K562 (cell line): ENCODE measurements at regions not wholly inside any gene's neighbourhood (a gene's known extent, or its start where the extent isn't known, plus 50 kb on each side); places are given as distances from the start of the nearest gene placed in this dataset.

ENCODE experiments used
- CEBPG ChIP-seq, 3 experiments: fragments of 200-800 bp in 1 of 3; sonication (Bioruptor generic) in 1 of 3; sonication (generic) in 1 of 3; formaldehyde crosslinking in 1 of 3; IDR thresholded peaks in 2 of 3; conservative IDR thresholded peaks in 1 of 3; 2 replicates each; pipeline versions ENCODE4 v1.6.1 to v1.8.0; 2016 to 2022; ENCODE audit warnings: missing compliant biosample characterization in 2 of 3, missing genetic modification characterization in 2 of 3, mild to moderate bottlenecking in 1 of 3, missing genetic modification reagents in 1 of 3
- GATAD2A ChIP-seq: fragments of 450-650 bp; IDR thresholded peaks from 2 replicates; pipeline ENCODE4 v1.6.1; 2017
- HDAC8 ChIP-seq: fragments of 450-650 bp; IDR thresholded peaks from 2 replicates; pipeline ENCODE4 v1.6.1; 2016; ENCODE audit warnings: mild to moderate bottlenecking, missing genetic modification characterization, moderate library complexity, missing compliant biosample characterization
- HDGF ChIP-seq: fragments of 450-650 bp; IDR thresholded peaks from 2 replicates; pipeline ENCODE4 v1.6.1; 2016
- KLF1 ChIP-seq: fragments of 450-650 bp; IDR thresholded peaks from 2 replicates; pipeline ENCODE4 v1.6.1; 2016; ENCODE audit warnings: missing genetic modification characterization, missing compliant biosample characterization
- MEIS2 ChIP-seq: fragments of 450-650 bp; IDR thresholded peaks from 2 replicates; pipeline ENCODE4 v1.6.1; 2014; ENCODE audit warnings: mild to moderate bottlenecking; ENCODE audit not compliant: partially characterized antibody
- NR2C1 ChIP-seq, 2 experiments: fragments of 450-650 bp; IDR thresholded peaks; 2 replicates each; pipeline ENCODE4 v1.6.1; 2017; ENCODE audit warnings: mild to moderate bottlenecking in 2 of 2, antibody characterized with exemption in 1 of 2, inconsistent platforms in 1 of 2, missing compliant biosample characterization in 1 of 2, missing genetic modification characterization in 1 of 2
- NR2C2 ChIP-seq, 2 experiments: fragments of 200-800 bp in 1 of 2; sonication (Bioruptor generic) in 1 of 2; sonication (generic) in 1 of 2; formaldehyde crosslinking in 1 of 2; IDR thresholded peaks; 2 replicates each; pipeline versions ENCODE4 v1.6.1 to v1.8.0; 2016 to 2022; ENCODE audit warnings: mild to moderate bottlenecking in 1 of 2, missing compliant biosample characterization in 1 of 2, missing genetic modification characterization in 1 of 2, missing genetic modification reagents in 1 of 2
- POLR2AphosphoS5 ChIP-seq: IDR thresholded peaks from 2 replicates; pipeline ENCODE4 v1.6.1; 2011; ENCODE audit warnings: mild to moderate bottlenecking, low read depth, low read length, moderate library complexity; ENCODE audit not compliant: control insufficient read depth, insufficient read depth
- POLR2G ChIP-seq: fragments of 200-400 bp; formaldehyde crosslinking; IDR thresholded peaks from 2 replicates; pipeline ENCODE4 v1.6.1; 2017; ENCODE audit warnings: low read depth, mild to moderate bottlenecking, antibody characterized with exemption, low read length, moderate library complexity
- PRMT5 ChIP-seq: sonication (generic); formaldehyde crosslinking; IDR thresholded peaks from 2 replicates; pipeline ENCODE4 v1.5.0; 2020; ENCODE audit warnings: missing genetic modification reagents
- TRIM24 ChIP-seq, 2 experiments: fragments of 450-650 bp; IDR thresholded peaks; 2 replicates each; pipeline ENCODE4 v1.6.1; 2016
- ZNF134 ChIP-seq: fragments of 250-450 bp; sonication (Bioruptor Pico); conservative IDR thresholded peaks from 2 replicates; pipeline ENCODE4 v1.4.0; 2020
- ZNF197 ChIP-seq: fragments of 200-800 bp; sonication (Bioruptor generic); IDR thresholded peaks from 2 replicates; pipeline ENCODE4 v1.6.1; 2016; ENCODE audit warnings: low read depth, missing genetic modification characterization, missing compliant biosample characterization
- ZNF282 ChIP-seq: sonication (generic); formaldehyde crosslinking; IDR thresholded peaks from 2 replicates; pipeline ENCODE4 v1.8.1; 2023; ENCODE audit warnings: missing genetic modification reagents
- ZNF507 ChIP-seq: conservative IDR thresholded peaks from 2 replicates; pipeline ENCODE4 v1.6.1; 2017; ENCODE audit warnings: missing genetic modification characterization, missing compliant biosample characterization
- ZNF583 ChIP-seq: fragments of 250-450 bp; sonication (Bioruptor Pico); IDR thresholded peaks from 2 replicates; pipeline ENCODE4 v1.4.0; 2020
- ZNF589 ChIP-seq: fragments of 200-800 bp; sonication (Bioruptor generic); IDR thresholded peaks from 2 replicates; pipeline ENCODE4 v1.6.1; 2016; ENCODE audit warnings: low read depth, missing genetic modification characterization, missing compliant biosample characterization
- ZNF717 ChIP-seq: fragments of 250-450 bp; sonication (Bioruptor Pico); IDR thresholded peaks from 2 replicates; pipeline ENCODE4 v1.5.0; 2021
- ZNF766 ChIP-seq: fragments of 200-800 bp; sonication (Bioruptor generic); conservative IDR thresholded peaks from 2 replicates; pipeline ENCODE4 v1.6.1; 2016; ENCODE audit warnings: missing genetic modification characterization, missing compliant biosample characterization
- TF ChIP-seq, protein P1 (sequence below): fragments of 450-650 bp; formaldehyde crosslinking; IDR thresholded peaks from 2 replicates; pipeline ENCODE4 v1.4.0; 2020; ENCODE audit warnings: mild to moderate bottlenecking
- TF ChIP-seq, protein P2 (sequence below): fragments of 450-650 bp; IDR thresholded peaks from 2 replicates; pipeline ENCODE4 v1.6.1; 2016; ENCODE audit warnings: missing biosample characterization, missing genetic modification characterization
- TF ChIP-seq, protein P3 (sequence below): IDR thresholded peaks from 3 replicates; pipeline ENCODE4 v1.6.1; 2011; ENCODE audit warnings: borderline replicate concordance, mild to moderate bottlenecking; ENCODE audit not compliant: insufficient read length, insufficient read depth

DNA sequence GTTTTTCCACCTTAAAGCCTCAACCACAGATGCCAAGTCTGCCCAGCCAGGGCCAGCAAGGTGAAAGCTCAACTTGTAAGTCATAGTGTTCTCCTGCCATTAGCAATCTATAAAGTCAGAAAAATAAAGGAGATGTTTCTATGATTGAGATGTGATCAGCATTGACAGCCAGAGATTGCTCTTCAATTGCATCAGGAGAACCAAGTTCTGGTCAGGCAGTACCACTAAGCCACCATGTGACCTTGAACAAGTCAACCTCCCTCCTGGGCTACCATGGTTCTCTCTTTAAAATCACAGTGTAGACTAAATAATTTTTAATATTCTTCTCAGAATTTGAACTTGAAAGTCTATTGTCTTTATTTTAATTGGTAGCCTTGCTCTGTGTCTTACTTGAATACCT, 220.3 kb upstream of the HES1 start (continued):
- TF ChIP-seq POLR2AphosphoS5 (no peak), ZNF197 (CRISPR knock-in tag) (no peak; the same call in 1 of the 2 replicates), PRMT5 (no peak), CEBPG (CRISPR knock-in tag; IDR thresholded peaks at IDR 0.05) (peak; percentile 85), CEBPG (tag; conservative IDR thresholded peaks at IDR 0.05 in 1 of 2, IDR thresholded peaks at IDR 0.05 in 1 of 2) (peak; percentile 8 to 93; a peak in 2 of 4 replicates), ZNF134 (CRISPR knock-in tag) (0 out of 2 replicates have a peak, but pooled peaks have one; percentile 14), MEIS2 (peak; percentile 52), ZNF589 (CRISPR knock-in tag) (peak; percentile 94), ZNF717 (CRISPR knock-in tag) (no peak), NR2C2 (CRISPR knock-in tag; IDR thresholded peaks at IDR 0.05) (no peak), NR2C2 (tag; IDR thresholded peaks at IDR 0.05) (peak; percentile 55; the same call in 1 of the 2 replicates), TRIM24 (IDR thresholded peaks at IDR 0.05) (peak; percentile 16 to 66; a peak in 2 of 4 replicates), ZNF583 (peak; percentile 71; the same call in 1 of the 2 replicates), GATAD2A (no peak), ZNF766 (CRISPR knock-in tag) (0 out of 2 replicates have a peak, but pooled peaks have one; percentile 35), HDAC8 (tag) (peak; percentile 65; the same call in 1 of the 2 replicates), ZNF282 (no peak), KLF1 (tag) (no peak), NR2C1 (IDR thresholded peaks at IDR 0.05) (no peak), NR2C1 (tag; IDR thresholded peaks at IDR 0.05) (peak; percentile 36; the same call in 1 of the 2 replicates), POLR2G (no peak), HDGF (no peak), ZNF507 (tag) (no peak)
- TF ChIP-seq, protein P1, sequence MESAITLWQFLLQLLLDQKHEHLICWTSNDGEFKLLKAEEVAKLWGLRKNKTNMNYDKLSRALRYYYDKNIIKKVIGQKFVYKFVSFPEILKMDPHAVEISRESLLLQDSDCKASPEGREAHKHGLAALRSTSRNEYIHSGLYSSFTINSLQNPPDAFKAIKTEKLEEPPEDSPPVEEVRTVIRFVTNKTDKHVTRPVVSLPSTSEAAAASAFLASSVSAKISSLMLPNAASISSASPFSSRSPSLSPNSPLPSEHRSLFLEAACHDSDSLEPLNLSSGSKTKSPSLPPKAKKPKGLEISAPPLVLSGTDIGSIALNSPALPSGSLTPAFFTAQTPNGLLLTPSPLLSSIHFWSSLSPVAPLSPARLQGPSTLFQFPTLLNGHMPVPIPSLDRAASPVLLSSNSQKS (CRISPR knock-in tag), result no peak
- TF ChIP-seq, protein P2, sequence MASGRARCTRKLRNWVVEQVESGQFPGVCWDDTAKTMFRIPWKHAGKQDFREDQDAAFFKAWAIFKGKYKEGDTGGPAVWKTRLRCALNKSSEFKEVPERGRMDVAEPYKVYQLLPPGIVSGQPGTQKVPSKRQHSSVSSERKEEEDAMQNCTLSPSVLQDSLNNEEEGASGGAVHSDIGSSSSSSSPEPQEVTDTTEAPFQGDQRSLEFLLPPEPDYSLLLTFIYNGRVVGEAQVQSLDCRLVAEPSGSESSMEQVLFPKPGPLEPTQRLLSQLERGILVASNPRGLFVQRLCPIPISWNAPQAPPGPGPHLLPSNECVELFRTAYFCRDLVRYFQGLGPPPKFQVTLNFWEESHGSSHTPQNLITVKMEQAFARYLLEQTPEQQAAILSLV (tag), result no peak
- TF ChIP-seq, protein P3, sequence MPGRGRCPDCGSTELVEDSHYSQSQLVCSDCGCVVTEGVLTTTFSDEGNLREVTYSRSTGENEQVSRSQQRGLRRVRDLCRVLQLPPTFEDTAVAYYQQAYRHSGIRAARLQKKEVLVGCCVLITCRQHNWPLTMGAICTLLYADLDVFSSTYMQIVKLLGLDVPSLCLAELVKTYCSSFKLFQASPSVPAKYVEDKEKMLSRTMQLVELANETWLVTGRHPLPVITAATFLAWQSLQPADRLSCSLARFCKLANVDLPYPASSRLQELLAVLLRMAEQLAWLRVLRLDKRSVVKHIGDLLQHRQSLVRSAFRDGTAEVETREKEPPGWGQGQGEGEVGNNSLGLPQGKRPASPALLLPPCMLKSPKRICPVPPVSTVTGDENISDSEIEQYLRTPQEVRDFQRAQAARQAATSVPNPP, result no peak
